HG03064 (cell line): ENCODE measurements at regions not wholly inside any gene's neighbourhood (a gene's known extent, or its start where the extent isn't known, plus 50 kb on each side); places are given as distances from the start of the nearest gene placed in this dataset.

Experiments used
- ATAC-seq: cut with Tn5 transposase; IDR thresholded peaks from one replicate; pipeline ENCODE4 v1.9.1; 2021; ENCODE audit warnings: low read depth; ENCODE audit not compliant: unreplicated experiment

DNA sequence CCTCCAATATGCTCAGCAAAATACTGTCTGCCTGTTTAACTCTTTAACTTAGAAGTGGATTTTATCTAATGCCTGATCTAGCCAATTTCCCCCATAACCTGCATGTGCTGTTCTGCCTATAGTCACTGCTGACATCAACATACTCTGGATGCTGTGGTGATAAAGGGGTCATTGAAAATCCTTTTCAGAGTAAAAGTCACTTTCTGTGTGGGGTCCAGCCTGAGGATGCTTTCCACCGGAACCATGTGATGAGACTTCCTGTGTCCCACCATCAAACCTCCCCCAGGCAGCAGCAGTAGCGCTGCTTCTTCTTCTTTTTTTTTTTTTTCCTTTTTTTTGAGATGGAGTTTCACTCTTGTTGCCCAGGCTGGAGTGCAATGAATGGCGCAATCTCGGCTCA, 607.0 kb downstream of the BCL11B start:
- no peak for ATAC-seq

DNA sequence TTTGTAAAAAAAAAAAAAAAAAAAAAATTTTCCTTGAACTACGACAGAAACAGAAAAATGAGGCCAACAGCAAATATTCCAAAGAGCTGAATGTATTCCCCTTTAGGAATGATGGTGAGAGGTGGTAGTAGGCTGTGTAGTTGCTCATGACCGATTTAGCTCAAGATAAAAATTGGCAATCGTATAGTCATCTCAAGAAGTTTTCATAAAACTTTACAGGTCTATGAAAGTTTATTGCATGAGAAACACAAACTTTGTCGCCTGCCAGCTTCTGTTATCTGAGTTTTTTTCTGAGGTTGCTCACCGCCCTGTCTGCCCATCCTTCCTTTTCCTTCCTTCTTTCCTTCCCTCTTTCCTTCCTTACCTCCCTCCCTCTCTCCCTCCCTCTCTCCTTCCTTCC, 605.5 kb downstream of the BCL11B start:
- ATAC-seq = no peak

DNA sequence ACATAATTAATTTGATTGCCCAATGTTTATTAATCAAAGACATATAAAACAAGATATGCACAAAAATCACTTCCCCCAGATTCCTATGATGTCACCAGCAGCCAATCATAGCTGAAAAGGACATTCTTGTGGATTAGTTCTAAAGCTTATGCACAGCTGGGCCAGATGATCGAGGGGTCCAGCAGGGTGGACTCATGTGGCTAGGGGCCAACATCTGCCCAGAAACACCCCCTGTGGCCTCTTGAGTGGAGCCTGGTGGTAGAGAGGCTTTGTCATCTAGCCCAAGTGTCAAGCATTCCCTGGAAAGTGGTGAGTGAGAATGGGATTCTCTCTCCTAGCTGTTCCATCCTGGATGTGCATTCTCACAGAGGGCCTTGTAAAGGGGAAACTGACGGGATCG, 590.0 kb downstream of the BCL11B start:
- no peak for ATAC-seq

DNA sequence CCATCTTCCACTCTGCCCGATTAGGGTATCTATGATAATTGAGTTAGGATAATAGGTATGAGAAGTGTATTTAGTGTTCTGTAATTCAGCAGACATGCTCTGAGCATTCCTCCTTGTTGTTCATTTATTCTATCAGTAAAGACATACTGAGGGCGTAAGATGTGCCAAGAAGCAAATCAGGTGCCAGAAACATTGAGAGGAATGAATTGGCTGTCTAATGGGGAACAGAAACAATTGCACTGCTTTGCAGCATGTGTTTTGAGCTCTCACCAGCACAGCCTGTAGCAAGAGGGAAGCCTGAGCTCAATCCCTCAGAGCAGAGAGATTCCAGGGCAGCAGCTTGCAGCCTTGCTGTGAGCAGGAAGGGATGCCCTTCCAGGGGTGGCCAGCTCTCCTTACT, 589.3 kb downstream of the BCL11B start:
- ATAC-seq = no peak

DNA sequence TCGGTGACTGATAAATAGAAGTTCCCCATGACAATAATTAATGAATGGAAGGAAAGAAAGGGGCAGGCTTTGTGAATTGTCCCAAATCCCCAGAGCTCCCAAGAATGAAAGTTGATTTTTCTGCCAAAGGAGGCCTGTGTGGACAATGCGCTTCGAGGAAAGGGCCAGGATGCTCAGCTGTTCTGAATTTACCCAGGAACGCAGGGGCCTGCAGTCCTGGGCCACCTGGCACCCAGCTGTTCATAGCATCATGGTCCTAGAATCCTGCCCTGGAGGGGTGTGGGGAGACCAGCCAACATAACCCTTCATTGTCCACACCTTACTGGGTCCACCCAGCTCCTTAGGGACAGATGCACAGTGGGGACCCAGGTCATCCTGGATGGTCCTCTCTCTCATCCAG, 587.5 kb downstream of the BCL11B start:
- no peak for ATAC-seq

DNA sequence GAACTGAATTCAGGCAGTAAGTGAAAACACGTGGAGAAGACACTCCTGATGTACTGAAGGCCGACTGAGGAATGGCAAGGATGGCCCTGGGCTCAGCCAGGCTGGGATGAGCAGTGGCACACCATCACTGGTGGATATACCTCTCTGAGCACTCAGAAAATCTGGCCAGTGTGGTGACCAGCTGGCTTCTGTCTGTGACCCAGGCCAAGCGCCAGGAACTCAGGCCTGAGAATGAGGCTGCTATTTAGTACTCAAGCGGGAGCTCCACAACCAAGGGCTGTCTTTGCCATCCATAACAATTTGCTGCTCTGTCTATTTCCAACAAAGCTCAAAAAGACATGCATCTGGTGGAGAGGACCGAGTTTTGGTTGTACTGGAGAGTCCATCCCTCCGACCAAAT, 586.3 kb downstream of the BCL11B start:
- ATAC-seq = no peak

DNA sequence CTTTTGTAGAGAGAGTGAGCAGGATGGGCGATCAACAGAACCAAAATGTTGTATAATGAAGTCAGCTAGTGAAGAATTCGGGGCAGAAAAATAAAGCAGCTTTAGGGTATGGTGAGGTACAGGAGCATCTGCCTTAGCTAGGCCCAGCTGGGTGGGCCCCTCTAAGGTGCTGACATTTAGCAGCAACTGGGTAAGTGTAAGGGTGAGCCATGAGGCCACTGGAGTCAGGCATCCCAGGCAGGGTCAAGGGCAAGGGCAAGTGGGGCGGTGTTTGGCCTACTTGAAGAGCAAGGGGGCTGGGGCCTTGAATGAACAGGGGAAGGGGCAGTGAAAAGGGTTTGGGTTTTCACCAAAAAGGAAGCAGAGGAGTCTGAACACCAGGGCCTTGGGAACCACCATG, 583.6 kb downstream of the BCL11B start:
- ATAC-seq = no peak

DNA sequence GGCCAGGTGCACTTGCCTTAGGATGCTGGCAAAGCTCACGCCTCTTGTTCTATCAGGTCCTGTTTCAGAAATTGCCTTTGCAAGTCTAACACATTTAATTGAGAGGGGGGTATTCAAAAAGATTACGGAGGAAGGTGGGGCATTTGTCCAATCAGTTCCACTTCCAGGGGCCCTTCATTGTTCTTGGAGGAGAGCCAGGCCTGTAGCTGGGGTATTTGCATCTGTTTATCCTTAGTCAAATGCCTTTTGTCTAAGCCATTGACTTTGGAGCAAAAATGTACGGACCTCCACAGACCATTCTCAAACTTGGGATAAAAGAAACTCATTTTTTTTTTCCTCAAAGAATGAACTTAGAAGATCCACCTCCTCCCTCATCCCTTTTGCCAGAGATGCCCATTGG, 582.0 kb downstream of the BCL11B start:
- no peak for ATAC-seq

DNA sequence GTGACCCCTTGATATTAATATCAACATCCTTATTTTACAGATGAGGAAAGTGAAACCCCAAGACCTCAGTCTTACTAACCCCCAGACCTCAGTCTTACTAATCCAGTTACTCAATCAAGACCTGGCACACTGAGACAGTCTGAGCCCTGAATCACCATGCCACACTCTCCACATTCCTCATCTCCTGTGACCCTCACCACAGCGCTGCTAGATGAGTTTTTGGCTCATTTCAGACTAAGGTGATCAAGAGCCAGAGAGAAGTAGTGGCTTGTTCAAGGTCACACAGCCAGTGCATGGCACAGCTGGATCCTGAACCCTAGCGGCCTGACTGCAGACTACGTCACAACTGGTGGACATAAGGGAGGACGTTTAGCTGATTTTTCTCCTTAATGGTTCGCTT, 579.2 kb downstream of the BCL11B start:
- ATAC-seq = no peak

DNA sequence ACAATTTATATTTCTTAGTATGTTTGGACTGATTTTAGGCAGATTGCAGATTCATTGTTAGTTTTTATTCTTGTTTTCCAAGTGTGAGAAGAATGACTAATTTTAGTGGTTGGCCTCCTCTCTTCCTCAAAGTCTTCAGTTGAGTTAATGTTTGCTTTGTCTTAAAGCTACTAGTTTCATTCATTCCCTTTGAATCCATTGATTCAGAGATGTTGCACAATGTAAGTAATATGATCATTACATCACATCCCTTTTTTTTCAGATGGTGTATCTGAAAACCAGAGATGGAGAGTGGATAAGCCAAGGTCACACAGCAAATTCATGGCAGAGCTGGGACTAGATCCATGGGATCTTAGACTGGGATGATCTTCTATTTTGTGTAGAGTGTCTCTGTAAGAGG, 577.5 kb downstream of the BCL11B start:
- no peak for ATAC-seq

DNA sequence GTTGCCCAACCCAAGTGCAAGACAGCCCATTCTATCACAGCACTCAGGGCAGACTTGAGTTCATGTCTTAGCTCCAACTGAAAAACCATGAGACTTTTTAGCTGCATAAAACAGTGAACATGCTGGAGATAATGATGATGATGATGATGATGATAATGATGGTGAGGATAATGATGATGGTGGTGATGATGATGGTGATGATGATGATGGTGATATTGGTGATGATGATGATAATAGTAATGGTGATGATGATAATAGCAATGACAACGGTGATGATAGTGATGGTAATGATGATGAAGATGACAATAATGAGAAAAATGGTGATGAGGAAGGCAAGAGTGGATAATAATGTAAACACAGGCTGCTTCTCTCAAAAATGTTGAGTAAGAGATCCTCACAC, 576.2 kb downstream of the BCL11B start:
- ATAC-seq = no peak

DNA sequence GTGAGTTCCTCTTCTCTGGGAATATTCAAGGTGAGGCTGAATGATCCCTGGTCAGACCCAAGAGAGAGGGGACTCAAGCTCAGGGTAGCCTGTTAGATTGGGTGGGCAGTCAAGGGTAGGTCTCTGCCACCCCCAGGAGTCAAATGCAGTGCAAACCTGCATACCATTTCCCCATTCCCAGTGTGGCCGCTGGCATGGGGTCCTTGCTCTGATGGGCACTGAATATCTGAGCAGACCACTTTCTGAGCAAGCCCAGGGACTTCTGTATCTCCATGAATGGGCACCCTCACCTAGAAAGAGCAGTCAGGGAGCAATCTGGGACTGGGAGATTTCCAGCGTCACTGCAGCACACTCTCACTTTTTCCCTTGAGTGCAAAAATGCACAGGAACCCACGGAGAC, 573.7 kb downstream of the BCL11B start:
- ATAC-seq = no peak

DNA sequence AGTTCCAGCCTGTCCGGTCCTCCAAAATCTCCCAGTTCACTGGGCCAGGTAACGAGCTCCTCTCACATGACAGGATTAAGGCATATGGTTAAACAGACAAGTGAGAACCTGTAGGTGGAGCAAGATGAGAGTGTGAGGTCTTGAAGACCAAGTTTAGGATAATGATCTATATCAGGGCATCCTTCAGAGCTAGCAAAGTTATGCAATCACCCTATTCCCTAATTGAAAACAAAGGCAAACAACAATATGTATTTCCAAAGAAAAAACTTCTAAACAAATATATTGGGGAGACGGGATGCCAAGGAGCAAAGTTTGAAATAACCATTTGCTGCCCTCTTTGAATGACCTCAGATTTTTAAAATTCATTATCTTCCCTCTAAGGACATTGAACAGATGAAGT, 571.2 kb downstream of the BCL11B start:
- ATAC-seq = no peak

DNA sequence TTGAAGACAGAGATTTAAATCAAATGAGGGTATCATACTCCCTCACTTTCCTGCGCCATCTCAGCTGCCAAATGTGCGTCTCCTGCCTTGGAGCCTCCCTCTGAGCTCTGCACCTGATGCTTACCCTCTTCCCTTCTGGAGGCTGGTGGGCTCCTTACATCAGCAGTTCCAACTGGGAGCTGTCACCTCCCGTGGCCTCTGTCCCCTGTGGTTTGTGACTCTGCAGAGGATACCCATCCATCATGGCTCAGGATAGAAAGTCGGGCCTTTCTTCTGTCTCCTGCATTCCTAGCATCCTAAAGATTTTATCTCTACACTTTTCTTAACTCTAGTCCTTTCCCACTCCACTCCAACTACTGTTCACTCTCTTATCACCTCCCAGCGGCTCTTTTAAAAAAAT, 570.6 kb downstream of the BCL11B start:
- no peak for ATAC-seq

DNA sequence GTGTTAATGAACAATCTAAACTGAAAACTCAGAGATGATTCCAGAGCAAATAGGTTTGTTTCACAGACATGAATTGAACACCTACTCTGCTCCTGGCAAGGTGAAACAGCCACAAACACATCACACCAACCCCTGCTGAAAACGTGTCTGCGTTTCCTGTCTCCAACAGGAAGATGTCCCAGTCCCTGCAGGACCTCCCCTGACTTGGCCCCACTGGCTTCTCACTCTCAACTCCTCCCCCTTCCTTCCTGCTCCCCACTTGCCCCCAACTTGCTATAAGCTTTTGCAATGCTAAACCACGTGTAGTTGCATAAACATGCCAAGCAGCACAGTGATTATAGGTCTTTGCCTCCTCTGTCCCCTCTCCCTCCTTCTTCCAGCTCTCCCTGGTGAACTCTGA, 567.6 kb downstream of the BCL11B start:
- no peak for ATAC-seq

DNA sequence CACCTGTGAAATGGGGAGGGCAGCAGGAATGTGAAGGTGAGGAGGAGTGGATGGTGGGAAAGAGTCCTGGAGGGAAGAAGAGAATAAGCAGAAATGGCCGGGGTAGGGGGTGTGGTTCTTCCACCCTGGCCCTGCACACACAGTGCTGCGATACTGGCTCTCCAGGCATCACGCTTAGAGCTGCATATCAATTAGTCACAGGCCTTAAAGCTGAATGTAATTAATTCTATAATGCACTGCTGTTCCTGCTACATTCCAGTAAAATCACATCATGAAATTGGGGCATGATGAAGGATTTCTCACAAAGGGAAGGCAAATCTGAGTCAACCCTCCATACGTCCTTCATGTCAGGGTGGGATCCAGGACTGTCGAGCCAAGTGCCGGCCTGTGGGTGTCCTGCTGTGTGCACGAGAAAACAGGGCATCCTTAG, 566.1 kb downstream of the BCL11B start:
- no peak for ATAC-seq

DNA sequence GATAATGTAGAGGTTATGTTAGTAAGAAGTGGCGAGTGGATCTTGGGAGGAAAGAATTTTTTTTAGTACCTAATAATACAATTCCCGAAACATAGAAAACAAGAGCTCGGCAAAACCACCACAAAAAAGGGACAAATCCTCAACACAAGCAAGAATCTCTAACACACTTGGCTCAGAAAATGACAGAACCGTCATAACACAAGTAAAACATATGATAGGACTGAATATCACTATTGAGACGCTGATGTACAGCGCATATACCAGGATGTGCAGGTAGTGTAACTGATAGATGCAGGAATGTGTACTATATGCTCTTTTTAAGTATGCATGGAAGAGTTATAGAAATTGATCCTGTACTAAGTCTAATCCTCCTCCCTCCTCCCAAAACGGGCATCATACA, 564.5 kb downstream of the BCL11B start:
- no peak for ATAC-seq

DNA sequence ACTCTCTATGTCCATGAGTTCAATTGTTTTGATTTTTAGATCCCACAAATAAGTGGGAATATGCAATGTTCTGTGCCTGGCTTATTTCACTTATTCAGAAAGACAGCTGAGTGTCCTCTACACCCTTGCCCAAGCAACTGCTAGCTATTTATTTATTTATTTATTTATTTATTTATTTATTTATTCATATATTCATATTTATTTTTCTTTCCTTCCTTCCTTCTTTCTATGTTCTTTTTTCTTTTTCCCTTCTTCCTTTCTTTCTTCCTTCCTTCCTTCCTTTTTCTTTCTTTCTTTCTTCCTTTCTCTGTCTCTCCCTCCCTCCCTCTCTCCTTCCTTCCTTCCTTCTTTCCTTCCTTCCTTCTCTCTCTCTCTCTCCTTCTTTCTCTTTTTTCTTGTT, 563.4 kb downstream of the BCL11B start:
- ATAC-seq = no peak

DNA sequence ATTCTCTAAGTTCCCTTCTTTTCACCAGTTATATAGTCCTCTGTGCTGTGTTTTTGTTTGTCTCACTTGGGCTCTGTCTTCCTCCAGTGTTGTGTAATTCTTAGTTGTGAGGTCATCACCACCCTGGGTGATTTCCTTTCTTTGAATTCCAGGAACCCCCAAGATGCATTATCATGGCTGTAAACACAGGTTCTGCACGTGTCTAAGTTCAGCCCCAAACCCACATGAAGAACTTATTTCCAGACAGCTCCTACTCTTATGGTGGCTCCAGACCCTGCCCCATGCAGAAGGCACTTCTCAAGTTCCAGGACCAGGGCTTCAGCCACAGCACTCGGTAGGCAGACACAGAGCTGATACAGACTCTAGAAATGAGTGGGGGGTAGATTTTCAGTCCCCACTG, 560.5 kb downstream of the BCL11B start:
- ATAC-seq = no peak

DNA sequence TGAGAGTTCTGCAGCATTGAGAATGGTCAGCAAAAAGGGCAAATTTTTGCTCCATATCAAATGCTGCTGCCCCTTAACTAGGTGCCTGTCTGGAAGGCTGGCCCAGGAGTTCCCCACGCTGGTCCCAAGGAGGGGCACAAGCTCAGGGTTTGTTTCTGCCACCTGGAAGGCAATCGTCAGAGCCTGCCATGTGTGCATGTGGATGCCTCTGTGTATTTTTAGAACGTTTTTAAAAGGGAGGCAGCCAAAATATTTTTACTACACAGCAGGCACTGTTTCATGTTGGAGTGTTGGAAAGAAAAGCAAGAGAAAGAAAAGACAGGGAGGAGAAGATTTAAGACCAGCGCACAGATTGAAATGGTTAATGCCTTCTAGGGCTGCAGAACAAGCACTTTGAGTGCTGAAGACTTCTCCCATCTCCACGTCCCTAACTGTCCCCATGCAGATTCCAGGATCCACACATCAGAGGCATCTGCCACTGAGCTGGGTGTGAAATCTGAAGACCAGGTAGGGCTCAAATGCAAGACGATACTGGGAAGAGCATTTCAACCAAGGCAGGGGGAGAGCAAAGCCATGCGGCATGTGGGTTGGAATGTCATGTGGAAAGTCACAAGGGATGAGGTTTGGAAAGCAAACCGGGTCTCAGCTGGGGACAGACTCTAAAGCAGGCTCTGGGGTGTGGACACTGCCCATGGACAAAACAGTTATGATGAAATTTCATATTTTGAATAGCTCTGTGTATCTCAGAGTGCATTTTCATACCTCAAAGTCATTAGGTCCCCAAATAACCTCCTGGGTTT, 557.2 kb downstream of the BCL11B start:
- ATAC-seq = no peak

DNA sequence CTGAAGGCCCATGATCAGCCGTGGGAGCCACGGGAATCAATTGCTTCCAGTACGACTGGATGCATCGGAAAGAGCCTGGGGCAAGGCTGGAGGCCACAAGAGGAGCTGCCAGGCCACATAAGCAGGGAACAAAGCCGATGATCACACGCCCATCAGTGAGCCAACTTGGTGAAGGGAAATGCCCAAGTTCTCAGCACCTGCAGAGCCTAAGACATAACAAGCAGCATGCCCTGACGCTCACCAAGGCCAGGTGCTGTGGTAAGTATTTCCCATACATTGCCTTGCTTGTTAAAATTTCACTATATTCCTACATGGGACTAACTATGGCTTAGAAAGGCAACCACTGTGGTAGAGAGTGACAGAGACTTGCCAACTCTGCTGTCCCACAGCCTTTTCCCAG, 555.9 kb downstream of the BCL11B start:
- ATAC-seq = no peak

DNA sequence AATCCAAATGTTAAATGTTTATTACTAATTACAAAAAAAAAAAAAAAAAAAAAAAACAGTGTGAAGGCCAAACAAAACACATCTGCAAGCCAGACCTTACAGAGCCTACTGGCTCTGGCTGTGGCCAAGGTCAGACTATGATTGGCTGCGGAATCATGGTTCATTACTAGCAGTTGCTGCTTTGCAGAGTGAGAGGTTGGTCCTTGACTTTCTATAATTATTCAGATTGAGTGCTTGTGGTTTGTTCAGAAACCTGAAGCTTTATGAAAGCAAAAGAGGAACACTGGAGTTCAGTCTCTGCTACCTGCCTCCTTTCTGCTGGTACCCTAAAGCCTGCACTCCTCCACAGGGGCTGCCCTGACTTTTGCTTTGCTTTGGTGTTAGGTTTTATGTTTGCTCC, 550.9 kb downstream of the BCL11B start:
- no peak for ATAC-seq

DNA sequence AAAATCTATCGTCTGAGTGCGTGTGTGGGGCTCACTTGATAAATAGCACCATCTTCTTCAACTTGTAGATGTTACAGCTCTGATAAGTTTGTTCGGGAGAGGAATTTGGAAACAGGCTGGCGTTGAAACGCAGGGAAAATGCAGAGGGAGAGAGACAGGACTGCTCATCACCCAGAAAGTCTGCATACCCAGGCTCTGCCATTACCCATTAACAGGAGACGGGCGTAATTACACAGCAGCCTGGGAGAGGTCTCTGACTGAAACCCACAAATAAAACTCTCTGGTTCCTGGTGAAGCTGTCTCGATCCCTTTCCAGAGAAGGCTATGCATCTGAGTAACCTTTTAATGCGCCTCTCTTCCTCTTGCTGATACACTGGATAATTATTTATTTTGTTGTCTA, 547.3 kb downstream of the BCL11B start:
- ATAC-seq = no peak
